ENCODE measurements at regions not wholly inside any gene's neighbourhood (a gene's known extent, or its start where the extent isn't known, plus 50 kb on each side); places are given as distances from the start of the nearest gene placed in this dataset.
"Not testable (repeated sequence)": the region's sequence is repeated elsewhere in the genome, so short reads cannot be mapped to it uniquely, and the experiment has no call there.

DNA sequence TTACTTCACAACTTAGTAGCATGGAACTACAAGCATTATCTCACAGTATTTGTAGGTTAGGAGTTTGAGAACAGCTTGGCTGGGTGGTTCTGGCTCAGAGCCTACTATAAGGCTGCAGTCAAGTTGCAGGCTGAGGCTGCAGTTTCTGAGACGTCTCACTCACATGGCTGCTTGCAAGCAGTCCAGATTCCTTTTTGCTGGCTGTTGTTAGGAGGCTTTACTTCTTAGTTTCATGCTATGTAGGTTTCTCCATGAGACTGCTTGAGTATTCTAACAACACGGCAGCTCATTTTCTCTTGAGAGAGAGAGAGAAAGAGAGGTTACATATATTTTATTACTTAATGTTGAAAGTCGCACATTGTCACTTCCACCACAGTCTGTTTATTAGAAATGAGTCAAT lies 1073.9 kb downstream of the NXPH1 start:
- in situ Hi-C loops (cut with HindIII; ENCODE audit: low pct_unique_long_range_greater_than_20kb, low sequenced_read_pairs) = no loop called here
- no peak for TF ChIP-seq JUND (IDR thresholded peaks at IDR 0.05; ENCODE audit: low read depth)
- peak in 1 of 2 experiments; percentile 22 for DNase-seq (ENCODE audit: low read depth in 1 of 2, low spot score in 1 of 2)

DNA sequence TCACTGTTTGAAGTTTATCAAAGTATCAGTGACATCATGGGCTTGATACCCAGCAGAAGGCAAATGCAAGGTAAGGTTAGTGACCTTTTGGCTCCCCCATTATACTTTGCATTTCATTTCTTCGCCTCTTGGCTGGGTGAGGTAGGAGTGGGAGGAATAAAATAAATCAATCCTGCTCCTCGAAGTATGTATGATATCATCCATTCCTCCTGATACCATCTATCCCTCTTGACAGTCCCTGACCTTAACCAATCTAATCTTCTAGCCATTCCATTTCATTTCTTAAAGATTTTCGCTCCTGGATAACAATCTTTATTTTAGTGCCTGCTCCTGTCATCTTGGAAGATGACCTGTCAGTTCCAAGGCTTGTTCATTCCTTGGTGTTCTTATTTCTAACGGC lies 1083.3 kb downstream of the NXPH1 start:
- DNase-seq (ENCODE audit: low read depth in 1 of 2, low spot score in 1 of 2) = no peak
- in situ Hi-C loops (cut with HindIII; ENCODE audit: low pct_unique_long_range_greater_than_20kb, low sequenced_read_pairs) = no loop called here
- no peak for TF ChIP-seq JUND (IDR thresholded peaks at IDR 0.05; ENCODE audit: low read depth)

DNA sequence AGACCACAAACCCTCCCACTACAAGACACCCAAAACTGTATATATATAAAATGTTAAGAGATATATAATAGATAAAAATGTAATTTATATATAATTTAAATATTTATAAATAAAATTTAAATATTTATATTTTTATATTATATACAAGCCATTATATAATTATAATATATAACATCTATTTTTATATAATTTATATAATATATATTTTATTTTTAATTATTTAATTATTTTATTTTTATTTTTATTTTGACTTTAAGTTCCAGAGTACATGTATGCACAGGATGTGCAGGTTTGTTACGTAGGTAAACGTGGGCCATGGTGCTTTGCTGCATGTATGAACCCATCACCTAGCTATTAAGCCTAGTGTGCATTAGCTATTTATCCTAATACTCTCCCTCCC lies 1090.2 kb downstream of the NXPH1 start:
- DNase-seq (ENCODE audit: low read depth in 1 of 2, low spot score in 1 of 2) = no peak
- no peak for TF ChIP-seq JUND (IDR thresholded peaks at IDR 0.05; ENCODE audit: low read depth)
- in situ Hi-C loops (cut with HindIII; ENCODE audit: low pct_unique_long_range_greater_than_20kb, low sequenced_read_pairs) = no loop called here

DNA sequence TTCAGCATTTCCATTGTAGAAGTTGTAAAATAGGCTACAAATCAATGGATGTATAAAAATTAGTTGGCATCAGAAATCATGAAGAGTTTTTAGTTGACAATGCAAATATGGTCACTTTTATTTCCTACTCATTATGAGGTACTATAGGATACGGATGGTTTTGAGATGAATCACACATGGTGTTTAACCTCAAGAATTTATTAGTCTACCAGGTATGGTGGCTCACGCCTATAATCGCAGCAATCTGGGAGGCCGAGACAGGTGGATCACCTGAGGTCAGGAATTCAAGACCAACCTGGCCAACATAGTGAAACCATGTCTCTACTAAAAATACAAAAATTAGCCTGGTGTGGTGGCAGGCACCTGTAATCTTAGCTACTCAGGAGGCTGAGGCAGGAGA lies 1119.0 kb downstream of the NXPH1 start:
- in situ Hi-C loops (cut with HindIII; ENCODE audit: low pct_unique_long_range_greater_than_20kb, low sequenced_read_pairs) = not testable (repeated sequence)
- DNase-seq (ENCODE audit: low read depth in 1 of 2, low spot score in 1 of 2) = peak in 1 of 2 experiments; percentile 20

DNA sequence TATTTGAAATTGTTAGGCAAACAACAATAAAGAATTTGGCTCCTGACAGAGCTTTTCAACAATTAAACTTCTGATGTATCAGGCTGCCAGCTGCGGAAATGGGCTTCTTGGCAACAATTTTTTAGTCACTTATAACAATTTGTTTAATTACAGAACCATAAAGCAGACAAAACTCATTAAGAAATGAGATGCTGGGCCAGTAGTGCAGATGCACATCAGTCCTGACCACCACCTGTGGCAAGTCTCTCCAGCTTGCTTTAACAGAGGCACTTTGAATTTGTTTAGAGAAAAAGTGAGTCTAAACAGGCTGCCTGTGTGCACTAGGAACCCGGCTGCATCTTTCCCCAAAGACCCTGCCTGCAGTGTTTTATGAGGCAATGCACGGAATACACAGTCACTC lies 1124.4 kb downstream of the NXPH1 start:
- in situ Hi-C loops (cut with HindIII; ENCODE audit: low pct_unique_long_range_greater_than_20kb, low sequenced_read_pairs) = no loop called here
- TF ChIP-seq JUND (IDR thresholded peaks at IDR 0.05; ENCODE audit: low read depth) = no peak
- DNase-seq (ENCODE audit: low read depth in 1 of 2, low spot score in 1 of 2) = no peak

DNA sequence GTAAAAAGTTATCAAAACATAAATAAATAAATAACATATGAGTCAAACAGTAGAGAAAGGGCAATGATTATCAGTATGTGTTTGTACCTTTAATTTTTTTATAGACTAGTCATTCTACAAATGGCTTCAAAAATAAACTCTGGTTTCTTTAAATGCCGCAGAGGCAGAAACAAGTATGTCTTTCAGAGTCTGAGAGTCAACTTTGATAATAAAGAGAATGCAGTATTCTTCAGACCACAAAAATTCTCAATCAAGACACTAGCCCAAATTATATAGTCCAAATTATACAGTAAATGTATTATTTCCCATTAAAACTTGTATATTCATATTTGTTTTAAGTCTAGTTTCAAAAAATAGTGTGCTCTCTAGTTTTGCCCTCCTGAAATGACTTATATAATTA lies 1142.3 kb downstream of the NXPH1 start:
- DNase-seq (ENCODE audit: low read depth in 1 of 2, low spot score in 1 of 2) = no peak
- in situ Hi-C loops (cut with HindIII; ENCODE audit: low pct_unique_long_range_greater_than_20kb, low sequenced_read_pairs) = no loop called here
- TF ChIP-seq JUND (IDR thresholded peaks at IDR 0.05; ENCODE audit: low read depth) = no peak

DNA sequence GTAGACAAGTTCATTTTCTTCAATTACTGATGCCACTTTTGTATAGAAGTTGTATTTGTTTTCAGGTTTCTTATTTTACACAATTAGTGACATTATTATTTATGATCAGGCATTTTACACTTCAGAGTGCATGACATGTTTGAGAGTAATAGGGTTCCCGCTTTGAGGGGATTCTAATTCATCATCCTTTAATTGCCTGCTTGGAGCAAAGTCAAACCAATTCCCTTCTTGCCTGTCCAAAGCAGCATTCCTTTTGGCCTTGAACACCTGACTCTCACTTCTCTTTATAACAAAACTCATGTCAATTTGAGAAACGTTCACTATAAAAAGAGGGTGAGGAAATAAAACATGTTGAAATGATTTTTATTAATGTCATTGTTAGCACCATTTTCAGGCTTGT lies 1149.4 kb downstream of the NXPH1 start:
- in situ Hi-C loops (cut with HindIII; ENCODE audit: low pct_unique_long_range_greater_than_20kb, low sequenced_read_pairs) = no loop called here
- no peak for TF ChIP-seq JUND (IDR thresholded peaks at IDR 0.05; ENCODE audit: low read depth)
- DNase-seq (ENCODE audit: low read depth in 1 of 2, low spot score in 1 of 2) = no peak

DNA sequence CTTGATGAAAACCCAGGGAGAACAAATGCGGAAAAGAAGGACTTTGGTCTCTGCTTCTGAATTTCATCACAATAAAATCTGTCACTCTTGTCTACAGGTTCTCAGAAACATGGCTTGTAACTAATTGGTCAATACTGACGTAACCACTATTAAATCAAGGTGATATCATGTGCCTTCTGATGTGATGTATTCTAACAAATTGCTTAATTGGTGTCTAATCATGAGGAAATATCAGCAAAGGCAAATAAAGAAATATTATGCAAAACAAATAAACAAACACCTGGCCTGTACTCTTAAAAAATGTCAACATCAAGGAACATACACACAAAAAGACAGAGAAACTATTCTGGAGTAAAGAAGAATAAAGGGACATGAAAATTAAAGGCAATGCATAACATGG lies 1165.0 kb downstream of the NXPH1 start:
- no peak for DNase-seq (ENCODE audit: low read depth in 1 of 2, low spot score in 1 of 2)
- in situ Hi-C loops (cut with HindIII; ENCODE audit: low pct_unique_long_range_greater_than_20kb, low sequenced_read_pairs) = no loop called here
- no peak for TF ChIP-seq JUND (IDR thresholded peaks at IDR 0.05; ENCODE audit: low read depth)

DNA sequence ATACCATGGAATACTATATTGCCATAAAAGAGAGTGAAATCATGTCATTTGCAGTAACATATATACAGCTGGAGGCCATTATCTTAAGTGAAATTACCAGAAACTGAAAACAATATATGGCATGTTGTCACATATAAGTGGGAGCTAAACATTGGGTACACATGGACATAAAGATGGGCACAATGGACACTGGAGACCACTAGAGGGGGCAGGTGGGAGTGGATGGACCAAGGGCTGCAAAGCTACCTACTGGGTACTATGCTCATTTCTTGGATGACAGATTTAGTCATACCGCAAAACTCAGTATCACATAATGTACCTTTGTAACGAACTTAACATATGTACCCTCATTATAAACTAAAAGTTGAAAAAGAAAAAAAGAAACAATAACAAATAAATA lies 1167.6 kb downstream of the NXPH1 start:
- peak in 1 of 2 experiments; percentile 17 for DNase-seq (ENCODE audit: low read depth in 1 of 2, low spot score in 1 of 2)
- no peak for TF ChIP-seq JUND (IDR thresholded peaks at IDR 0.05; ENCODE audit: low read depth)
- in situ Hi-C loops (cut with HindIII; ENCODE audit: low pct_unique_long_range_greater_than_20kb, low sequenced_read_pairs) = no loop called here

DNA sequence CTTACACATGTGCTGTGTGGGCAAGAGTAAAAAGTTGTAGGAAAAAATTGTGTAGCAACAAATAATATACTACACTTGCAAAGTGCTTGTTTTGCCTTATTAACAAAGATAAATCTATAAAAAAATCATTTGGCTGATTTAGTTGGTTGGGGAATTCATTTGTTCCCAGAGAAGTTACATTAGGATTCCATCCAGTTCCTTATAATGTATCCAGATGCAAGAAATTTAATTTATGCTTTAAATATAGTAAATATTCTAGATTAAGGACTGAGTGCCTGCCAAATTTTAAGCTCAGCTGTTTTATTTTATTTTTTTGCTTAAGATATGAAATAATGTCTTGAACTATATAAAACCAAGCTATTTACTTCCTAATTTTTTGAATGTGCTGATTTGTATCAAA lies 1169.9 kb downstream of the NXPH1 start:
- in situ Hi-C loops (cut with HindIII; ENCODE audit: low pct_unique_long_range_greater_than_20kb, low sequenced_read_pairs) = no loop called here
- no peak for DNase-seq (ENCODE audit: low read depth in 1 of 2, low spot score in 1 of 2)

DNA sequence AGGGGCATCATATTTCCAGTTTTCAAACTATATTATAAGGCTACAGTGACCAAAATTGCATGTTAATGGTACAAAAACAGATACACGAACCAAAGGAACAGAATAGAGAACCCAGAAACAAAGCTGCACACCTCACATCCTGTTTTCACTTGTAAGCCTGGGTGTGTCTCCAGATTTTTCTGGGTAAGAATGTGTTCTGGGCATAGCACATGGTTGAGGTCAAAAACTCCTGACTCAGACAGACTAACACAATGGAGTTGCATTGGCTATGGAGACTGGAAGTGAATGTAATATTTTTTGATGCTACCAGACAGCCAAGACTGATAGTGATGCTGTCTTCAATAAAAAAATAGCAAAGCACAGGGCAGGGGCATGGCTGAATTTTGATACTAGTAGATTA lies 1175.2 kb downstream of the NXPH1 start:
- no peak for TF ChIP-seq JUND (IDR thresholded peaks at IDR 0.05; ENCODE audit: low read depth)
- no peak for DNase-seq (ENCODE audit: low read depth in 1 of 2, low spot score in 1 of 2)
- in situ Hi-C loops (cut with HindIII; ENCODE audit: low pct_unique_long_range_greater_than_20kb, low sequenced_read_pairs) = no loop called here

More for the DNA sequence above, 1169.9 kb downstream of the NXPH1 start:
- no peak for TF ChIP-seq JUND (IDR thresholded peaks at IDR 0.05; ENCODE audit: low read depth)

DNA sequence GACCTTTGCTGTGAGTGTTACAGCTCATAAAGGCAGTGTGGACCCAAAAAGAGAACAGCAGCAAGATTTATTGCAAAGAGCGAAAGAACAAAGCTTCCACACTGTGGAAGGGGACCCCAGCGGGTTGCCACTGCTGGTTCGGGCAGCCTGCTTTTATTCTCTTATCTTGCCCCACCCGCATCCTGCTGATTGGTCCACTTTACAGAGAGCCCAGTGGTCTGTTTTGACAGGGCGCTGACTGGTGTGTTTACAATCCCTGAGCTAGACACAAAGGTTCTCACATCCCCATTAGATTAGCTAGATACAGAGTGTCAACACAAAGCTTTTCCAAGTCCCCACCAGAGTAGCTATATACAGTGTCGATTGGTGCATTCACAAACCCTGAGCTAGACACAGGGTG lies 1187.5 kb downstream of the NXPH1 start:
- in situ Hi-C loops (cut with HindIII; ENCODE audit: low pct_unique_long_range_greater_than_20kb, low sequenced_read_pairs) = not testable (repeated sequence)

DNA sequence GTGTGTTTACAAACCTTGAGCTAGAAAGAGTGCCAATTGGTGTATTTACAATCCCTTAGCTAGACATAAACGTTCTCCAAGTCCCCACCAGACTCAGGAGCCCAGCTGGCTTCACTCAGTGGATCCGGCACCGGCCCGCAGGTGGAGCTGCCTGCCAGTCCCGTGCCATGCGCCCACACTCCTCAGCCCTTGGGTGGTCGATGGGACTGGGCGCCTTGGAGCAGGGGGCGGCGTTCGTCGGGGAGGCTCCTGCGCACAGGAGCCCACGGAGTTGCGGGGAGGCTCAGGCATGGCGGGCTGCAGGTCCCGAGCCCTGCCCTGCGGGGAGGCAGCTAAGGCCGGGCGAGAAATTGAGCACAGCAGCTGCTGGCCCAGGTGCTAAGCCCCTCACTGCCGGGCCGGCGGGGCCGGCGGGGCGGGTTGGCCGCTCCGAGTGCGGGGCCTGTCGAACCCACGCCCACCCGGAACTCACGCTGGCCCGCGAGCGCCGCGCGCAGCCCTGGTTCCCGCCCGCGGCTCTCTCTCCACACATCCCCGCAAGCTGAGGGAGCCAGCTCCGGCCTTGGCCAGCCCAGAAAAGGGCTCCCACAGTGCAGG lies 1188.0 kb downstream of the NXPH1 start:
- DNase-seq (ENCODE audit: low read depth in 1 of 2, low spot score in 1 of 2) = peak in 1 of 2 experiments; percentile 12
- in situ Hi-C loops (cut with HindIII; ENCODE audit: low pct_unique_long_range_greater_than_20kb, low sequenced_read_pairs) = not testable (repeated sequence)

More for the DNA sequence above, 1187.5 kb downstream of the NXPH1 start:
- DNase-seq (ENCODE audit: low read depth in 1 of 2, low spot score in 1 of 2) = not testable (repeated sequence)

DNA sequence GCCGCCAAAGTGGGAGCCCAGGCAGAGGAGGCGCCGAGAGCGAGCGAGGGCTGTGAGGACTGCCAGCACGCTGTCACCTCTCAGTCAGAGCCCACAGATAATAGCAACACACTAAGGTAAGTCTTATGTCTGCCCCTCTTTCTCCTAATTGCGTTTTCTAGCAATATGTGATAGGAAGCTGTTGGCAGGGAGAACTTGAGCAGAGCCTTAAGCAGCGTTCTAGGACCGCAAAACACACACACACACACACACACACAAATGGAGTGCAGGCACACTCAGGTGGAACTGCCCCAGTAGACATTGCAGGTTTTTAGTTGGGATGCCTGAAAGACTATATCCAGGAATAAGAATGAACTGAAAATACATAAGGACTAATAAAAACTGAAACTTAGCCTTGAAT lies 1188.5 kb downstream of the NXPH1 start:
- no peak for TF ChIP-seq JUND (IDR thresholded peaks at IDR 0.05; ENCODE audit: low read depth)
- in situ Hi-C loops (cut with HindIII; ENCODE audit: low pct_unique_long_range_greater_than_20kb, low sequenced_read_pairs) = no loop called here

More for the DNA sequence above, 1188.5 kb downstream of the NXPH1 start:
- peak in 1 of 2 experiments; percentile 31 for DNase-seq (ENCODE audit: low read depth in 1 of 2, low spot score in 1 of 2)
